ENCODE measurements at regions not wholly inside any gene's neighbourhood (a gene's known extent, or its start where the extent isn't known, plus 50 kb on each side); places are given as distances from the start of the nearest gene placed in this dataset.

DNA sequence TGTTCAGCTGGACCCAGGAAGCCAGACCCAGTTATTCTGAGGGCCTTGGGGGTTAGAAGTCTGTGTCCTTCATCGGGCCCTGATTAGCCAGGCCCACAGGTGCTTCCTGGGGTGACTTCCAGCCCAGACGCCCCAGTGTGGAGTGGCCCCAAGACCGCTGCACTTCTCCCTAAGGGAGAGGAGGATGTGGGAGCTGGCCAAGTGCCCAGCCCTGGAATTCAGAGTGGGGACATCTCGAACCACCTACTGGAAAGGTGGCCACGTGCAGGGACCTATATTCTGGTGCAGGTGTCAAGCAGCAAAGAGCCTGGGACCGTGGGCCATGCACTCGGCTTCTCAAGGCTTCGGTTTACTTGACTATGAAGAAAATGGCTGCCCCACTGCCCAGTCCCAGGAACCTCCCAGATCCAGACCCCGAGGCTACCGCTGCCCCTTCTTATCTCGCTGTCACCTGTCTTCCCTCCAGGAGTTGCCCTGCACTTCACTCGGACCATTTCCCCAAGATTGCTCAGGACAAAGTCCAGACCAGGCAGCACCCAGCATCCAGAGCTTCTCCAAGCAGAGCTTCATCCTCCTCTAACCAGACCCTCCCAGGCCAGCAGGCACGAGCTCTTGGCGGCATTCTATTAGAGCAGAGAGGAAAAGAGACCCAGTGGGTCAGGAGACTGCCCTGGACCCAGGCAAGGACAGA is 142.8 kb upstream of the ID2 start:
- no peak for ATAC-seq

DNA sequence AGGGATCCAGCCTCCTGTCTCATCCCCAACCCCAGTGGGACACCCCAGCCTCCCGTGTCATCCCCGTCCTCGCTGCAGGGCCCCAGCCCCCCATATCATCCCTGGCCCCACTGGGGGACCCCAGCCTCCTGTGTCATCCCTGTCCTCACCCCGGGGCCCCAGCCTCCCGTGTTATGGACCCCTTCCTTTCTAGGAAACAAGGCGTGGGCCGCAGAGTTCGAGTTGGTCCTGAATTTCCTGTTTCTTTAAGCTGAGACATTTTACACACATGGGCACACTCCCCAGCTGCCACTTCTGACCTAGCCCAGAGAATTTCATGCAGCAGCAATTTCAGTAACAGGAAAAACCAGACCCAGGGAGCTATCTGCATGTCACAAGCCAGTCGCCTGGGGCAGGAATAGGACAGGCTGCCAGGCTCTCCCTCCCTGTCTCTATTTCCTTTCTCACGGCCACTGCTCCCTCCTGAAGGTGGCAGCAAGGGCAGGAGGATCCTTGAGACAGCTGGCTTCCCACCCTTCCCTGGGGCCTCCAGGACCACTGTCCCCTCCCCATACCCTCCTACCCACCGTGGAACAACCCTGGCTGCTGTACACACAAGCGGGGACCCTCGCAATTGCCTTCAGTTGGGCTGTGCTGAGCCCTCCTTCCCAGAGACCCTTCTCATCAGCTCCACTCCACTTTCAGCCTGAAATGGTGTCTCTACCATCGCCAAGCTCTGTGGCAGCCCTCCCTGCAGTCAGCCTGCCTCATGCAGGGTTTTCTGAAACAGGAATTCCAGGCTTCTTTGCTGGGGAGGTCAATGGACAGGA is 141.9 kb upstream of the ID2 start:
- no peak for ATAC-seq

DNA sequence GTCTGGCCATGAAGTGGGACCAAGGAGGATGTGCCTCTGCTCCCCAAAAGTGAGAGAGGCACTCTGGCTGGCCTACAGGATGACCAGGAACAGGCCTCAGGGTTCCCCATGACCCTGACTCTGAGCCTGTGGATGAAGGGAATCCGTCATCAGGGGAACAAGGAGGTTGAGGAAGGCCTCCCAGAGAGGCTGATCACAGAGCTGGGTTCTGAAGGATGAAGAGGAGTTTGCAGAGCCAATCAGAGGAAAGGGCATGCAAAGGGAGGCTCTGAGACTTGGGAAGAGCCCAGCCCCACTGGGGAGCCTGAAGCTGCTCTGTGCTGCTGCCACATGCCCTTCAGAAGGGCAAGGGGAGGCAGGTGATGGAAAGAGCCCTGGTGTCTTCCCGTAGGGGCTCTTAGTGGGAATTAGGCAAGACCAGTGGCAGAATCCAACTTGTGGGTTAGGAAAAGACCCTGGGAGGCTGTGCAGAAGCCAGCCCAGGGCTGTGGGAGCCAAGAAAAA is 141.3 kb upstream of the ID2 start:
- ATAC-seq: no peak

DNA sequence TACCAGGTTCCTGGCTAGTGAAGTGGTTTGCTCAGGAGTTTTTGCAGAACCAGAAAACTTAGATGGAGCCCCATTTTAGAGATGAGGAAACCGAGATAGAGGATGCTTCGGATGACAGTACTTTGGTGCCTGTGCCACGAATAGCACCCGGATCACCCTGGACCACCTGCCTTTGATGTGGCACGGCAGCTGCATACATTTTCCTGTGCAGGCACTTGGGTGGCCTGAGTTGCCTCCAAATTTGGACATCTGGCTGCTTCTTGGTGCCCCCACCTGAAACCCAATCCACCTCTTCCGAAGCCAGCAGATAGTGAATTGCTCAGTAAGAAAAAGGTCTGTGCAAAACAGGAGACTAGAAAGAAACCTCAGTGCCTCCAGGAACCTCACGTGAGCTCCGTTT is 140.6 kb upstream of the ID2 start:
- ATAC-seq: no peak

DNA sequence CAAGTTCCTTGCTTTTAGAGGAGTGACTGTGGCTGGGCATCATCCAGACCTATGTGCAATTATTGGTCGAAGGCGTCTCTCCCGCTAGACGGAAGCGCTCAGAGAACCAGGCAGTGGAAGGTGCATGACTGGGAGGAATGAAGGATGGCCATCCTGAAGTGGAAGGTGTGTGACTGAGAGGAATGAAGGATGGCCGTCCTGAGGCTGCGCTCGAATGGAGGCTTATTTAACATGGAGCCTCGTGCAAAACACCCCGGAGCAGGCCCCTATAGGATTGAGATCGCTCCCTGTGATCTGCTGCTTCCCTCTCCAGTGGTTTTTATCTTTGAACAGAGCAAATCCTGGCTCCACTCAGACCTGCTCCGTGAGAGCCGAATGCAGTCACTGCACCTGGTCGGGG is 140.2 kb upstream of the ID2 start:
- no peak for ATAC-seq

DNA sequence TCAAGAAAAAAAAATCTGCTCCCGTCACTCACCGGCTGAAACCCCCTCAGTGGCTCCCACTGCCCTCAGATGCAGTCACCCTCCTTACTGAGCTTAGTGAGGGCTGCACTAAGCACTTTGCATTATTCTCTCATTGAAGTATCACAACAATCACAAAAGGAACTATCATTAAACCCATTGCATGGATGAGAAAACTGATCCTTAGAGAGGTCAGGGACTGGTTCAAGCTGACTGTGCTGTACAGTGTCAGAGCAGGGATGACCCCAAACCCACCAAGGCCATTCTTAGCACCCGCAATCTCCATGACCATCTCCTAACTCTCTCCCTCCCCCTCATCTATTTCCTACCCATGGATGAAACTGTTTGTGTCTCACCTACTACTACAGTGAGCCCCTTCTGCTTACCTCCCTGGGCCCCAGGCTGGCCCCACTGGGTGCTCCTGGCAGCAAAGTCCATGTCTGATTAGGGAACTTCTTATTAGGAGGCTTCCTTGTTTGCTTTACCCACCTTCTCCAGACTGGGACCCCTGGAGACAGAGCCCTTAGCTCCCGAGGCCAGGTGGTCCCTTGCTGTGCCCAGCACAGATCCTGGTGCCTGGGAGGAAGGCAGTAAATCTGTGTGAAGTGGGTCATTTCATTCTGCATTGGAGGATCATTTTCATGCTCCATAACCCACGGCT is 139.3 kb upstream of the ID2 start:
- ATAC-seq: no peak

DNA sequence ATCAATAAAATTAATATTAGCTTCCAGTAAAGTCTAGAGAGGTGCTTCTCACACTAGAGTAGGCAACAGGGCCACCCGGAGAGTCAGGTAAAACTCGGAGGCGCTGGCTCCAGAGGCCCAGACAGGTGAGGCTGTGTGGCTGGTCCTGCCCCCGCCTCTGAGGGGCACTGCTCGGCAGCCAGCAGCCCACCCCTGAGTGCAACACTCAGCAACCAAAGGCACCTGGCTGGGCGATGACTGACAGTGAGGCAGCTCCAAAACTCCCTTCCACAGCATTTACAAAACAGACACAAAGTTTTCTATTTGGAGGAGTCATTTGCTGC is 138.8 kb upstream of the ID2 start:
- peak; percentile 56 to 58 for ATAC-seq

DNA sequence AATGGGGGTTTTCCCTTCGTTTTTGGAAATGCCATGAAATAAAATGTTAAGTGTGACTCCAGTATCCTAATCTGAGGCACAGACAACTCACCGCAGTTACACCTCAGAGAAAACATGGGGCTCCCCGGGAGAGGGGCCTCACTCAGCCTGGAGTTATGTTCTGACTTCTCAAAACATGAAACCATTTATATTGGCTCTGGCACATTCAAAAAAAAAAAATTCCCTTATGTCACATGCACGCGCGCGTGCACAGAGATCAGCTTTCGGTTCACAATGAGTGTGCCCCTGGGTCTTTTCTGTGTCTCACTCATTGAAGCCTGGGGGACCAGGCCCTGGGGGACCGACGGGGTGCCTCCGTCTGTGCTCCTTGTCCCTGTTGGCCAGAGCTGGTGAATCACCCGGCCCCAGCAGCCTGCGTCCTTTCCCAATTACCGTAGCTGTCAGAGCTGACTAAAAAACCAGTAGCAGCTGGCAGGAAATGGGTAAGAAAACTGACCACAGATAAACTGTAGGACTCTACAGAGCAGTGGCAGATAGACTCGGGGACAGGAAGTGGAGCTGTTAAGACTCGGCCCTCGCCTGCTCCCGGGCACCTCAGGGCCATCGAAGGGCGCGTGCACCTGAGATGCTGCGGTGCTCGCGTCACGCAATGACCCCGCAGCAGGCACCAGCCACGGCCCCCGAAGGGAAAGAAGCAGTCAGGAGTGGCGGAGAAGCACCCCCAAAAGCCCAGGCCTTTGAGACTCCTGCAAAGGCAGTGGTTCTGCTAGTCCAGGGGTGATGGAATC is 138.3 kb upstream of the ID2 start:
- ATAC-seq: peak; percentile 73 to 79

DNA sequence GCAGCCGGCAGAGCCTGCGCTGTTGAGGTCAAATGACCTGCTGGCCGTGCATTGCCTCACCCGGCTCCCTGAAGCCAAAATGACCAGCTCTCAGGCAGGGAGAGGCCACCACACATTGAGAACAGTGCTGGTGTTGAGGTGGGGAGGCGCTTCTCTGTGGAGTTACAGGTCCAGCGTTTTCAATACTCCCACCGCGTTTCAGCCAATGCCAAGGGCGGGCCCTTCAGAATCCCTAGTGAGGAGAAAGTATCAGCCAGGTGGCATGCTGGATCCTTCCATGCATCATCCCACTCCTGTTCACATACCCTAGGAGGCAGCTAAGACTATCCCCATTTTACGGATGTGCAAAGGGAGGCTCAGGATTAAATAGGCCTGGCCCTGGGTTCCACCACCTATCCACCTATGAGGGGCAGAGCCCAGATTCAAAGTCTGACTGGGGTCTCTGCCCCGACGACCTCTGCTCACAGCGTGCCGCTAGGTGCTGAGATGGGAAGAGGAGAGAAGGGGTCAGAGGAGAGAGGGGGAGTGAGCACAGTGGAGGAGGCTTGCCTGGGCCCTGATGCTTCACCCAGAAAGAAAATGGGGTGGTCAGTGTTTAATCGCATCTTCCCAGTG is 137.6 kb upstream of the ID2 start:
- no peak for ATAC-seq

DNA sequence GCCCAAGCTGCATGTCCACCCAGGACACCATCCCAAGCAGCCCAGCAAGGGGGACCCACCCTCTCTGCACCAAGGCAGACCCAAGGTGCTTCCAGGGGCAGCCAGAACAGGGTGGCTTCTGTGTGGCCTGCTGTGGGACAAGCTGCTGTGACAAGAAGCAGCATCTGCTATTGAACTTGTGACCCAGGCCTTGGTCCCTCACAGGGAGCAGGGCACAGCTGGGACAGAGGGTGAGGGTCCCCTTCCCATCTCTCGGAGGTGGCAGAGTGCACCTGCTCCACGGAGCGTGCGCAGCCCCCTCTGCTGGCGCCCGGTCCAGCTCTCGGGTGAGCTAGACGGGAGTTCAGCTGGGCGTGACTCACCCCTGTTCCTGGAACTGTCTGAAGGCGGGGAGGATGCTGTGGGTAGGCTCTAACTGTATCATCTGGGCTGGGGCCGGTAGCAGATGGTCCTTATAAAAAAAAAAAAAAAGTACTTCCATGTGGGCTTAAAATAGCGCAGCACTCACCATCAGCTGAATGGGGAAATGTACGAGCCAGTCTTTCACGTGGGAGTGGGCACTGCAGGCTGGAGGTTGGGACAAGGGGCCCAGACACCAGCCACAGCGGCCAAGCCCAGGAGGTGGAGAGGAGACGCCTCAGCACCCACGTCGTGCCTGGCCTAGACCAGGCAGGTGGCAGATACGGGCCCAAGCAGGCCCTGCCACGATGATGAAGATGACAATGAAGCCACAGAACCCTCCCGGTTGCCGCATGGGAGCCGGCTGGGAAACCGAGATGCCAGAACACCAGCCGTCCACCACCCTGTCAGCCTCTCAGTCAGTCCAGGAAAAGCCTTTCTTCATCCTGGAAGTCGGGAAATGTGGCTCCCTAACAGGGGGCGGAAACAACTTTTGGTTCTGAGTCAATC is 136.8 kb upstream of the ID2 start:
- peak; percentile 68 to 71 for ATAC-seq

DNA sequence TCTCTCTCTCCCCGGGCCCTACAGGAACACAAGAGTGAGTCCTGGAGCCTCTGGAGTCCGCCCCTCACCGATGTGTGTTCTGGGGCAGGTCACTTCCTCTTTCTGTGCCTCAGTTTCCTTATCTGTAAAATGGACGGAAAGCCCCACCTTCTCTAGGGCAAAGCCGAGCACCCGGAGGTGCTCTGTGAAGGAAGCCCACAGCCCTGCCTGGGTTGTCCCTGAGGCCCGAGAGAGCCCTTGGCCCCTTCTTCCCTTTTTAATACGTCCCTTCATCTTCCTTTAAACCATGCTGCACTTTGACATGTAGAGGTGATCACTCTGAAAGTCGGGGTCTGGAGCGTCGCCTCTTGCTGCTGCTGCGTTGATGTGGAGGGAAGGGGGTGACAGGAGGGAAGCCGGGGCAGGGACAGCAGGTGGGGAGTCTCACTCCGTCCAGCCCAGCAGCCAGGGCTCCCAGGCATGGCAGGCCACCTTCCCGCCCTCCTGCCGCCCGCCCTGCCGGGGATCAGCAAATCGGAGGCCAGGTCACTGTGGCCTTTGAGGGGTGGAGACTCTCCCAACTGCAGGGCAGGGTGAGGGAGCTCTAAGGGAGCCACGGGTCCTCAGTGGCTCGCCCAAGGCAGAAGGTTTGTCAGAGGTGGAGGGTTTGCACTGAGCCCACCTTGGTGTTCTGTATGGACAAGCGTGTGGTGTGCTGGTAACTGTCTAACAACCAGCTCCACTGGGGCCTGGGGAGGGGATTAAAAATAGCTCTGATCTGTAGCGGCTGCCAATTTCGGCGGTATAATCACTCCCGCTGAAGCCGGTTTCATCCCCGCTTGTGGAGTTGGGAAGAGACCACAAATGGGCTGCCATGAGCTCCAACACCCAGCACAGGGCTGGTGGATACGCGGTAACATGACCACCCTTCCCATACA is 135.9 kb upstream of the ID2 start:
- ATAC-seq: no peak

DNA sequence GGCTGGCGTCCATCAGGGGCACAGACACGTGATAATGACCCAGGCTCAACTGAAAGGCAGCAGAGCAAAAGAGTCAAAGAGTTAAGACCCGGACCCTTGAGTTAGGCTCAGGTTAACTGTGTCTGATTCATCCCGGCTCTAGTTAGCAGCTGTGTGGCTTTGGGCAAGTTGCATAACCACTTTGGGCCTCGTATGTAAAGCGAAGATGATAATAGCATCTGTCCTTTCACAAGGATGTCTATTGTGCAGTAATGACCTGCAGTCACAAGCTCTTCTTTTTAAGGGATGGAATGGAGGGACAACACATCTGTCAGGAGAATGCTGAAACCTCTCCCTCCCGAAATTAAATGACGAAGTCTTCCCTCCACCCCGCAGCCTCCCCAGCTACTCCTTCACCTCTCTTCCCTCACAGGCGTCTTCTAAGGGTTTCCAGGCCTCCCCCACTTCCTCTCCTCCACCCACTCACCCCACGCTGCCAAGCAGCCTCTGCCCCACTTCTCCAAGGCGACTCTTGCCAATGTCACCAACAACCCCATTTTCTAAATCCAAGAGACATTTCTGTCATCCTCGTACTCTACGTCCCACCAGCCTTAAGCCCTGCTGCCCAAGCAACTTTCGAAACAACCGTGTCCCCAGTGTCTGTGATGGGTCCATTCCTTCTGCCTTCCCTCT is 135.1 kb upstream of the ID2 start:
- ATAC-seq: no peak

DNA sequence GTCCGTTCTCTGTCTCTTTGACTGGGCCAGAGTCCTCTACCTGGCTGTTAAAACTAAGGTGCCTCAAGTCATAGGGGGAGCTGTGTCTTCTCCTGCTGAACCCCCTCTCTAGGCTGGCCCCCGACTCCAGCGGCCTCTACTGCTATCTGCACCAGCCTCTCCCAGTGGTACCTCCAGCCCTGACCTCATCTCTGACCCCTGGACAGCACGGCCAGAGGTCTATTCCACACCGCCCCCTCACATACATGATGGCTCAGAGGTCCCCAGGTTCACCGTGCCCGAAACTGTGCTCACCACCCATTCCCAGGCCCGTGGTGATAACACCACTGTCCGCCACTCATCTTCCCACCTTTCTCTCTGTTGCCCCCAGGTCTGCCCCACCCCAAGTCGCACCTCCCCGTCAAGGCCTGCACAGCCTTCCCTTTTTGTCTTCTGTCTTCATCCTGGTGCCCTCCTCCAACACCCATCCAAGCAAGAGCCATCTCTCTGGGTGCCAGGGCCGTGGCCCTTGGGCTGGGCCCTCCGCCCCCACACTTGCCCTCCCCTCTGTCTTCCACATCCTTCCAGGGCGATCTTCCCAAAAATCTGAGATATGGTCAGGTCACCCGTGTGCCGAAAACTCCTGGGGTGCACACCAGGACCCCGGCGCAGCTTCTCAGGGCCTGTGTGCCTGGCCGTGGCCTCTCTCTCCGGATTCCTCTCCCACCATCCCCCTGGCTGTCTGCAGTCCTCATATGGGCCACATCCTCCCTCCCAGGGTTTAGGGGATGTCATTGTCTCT is 134.4 kb upstream of the ID2 start:
- ATAC-seq: no peak

DNA sequence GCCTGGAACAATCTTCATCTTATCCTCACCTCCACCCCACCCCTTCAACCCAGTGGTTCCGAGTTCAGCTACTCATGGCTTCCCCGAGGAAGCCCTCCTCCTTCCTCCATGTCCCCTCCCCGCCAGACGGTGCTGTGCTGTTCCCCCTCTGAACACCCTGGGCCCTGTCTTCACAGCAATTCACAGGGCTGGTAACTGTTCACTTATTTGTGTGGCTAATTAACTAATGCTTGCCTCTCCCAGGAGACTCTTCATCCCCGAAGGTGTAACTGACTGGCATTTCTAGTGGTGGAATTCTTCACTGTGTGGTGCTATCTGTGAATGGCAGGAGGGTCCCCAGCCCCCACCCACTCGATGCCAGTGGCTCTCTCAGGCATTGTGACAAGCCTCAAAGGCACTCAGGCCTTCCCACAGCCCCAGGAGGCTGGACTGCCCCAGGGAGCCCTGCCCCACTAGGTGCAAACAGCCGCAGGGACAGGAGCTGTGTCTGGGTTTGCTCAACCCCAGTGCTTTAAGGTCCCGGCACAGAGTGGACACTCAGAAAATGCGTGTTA is 133.7 kb upstream of the ID2 start:
- no peak for ATAC-seq

DNA sequence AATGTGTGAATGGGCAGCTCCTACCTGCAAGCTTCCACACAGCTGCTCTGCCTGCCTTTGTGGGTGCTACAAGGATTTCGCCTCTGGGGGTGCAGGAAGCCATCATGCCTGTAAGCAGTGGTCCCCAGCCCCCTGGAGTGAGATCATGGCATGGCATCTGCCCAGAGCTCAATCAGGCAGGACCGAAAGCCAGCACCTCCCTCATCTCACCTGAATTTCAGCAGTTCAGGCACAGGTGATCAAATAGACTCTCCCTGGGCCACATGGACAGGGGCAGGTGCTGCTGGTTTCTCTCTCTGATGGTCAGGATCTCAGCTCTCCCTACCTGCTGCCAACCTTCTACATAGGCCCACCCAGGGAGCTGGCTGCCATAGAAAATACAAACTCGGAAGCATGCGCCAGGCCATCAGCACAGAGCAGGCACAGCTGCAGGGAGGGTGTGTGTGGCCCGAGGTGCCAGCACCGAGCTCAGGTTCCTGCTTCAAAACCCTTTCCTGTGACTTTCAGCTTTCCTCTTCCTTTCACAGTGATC is 133.2 kb upstream of the ID2 start:
- no peak for ATAC-seq

DNA sequence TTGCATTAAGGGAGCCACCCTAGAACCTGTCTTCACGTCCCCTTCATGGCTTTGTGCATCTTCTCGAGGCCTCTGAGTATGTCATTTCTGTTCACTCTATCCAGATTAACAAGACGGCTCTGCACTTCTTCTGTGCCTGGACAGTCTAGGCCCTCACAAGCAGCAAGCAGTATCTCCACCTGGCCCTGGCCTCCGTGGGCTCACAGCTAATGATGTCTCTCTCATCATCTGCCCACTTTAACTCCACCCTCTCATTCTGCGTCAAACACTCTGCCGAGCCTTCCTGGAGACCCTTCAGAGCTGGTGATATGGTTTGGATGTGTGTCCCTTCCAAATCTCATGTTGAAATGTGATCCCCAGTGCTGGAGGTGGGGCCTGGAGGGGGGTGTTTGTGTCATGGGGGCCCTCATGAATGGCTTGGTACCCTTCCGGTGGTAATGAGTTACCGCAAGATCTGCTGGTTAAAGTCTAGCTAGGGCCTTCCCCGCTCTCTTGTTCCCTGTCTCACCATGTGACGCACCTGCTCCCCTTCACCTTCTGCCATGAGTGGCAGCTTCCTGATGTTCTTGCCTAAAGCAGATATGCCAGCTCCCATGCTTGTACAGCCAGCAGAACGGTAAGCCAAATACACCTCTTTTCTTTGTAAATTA is 132.5 kb upstream of the ID2 start:
- no peak for ATAC-seq

DNA sequence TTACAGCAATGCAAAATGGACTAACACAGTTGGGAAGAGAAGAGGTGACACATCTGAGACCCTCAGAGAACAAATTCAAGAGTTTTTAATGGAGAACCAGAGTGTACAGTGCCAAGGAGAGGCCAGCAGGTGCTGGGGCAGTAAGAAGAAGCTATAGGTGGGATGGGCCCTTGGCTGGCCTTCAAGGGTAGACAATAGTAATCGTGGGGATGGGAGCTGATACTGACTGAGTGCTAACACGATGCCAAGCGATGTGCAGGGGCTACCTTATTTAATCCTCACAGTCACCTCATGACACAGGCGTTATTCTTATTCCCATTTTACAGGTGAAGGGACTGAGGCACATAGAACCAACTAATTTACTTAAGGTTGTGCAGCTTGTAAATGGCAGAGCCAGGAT is 131.9 kb upstream of the ID2 start:
- no peak for ATAC-seq

DNA sequence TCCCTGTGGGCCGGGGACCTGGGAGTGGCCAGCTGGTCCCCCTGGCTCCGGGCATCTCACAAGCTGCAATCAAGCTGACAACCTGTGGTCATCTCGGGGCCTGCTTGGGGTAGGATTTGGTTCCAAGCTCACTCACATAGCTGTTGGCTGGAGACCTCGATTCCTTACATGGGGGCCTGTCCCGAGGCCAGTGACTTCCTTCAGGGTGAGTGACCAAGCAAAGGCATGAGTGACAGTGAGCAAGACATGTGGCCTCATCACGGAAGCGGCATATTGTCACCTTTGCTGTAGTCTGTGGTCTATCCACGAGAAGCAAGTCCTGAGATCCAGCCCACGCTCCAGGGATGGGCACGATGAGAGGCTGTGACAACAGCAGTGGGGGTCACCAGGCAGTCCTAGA is 131.4 kb upstream of the ID2 start:
- ATAC-seq: no peak
